GM18520 (cell line): ENCODE measurements at regions not wholly inside any gene's neighbourhood (a gene's known extent, or its start where the extent isn't known, plus 50 kb on each side); places are given as distances from the start of the nearest gene placed in this dataset.

Experiments used
- ATAC-seq: cut with Tn5 transposase; IDR thresholded peaks from one replicate; pipeline ENCODE4 v1.9.1; 2021; ENCODE audit not compliant: unreplicated experiment

DNA sequence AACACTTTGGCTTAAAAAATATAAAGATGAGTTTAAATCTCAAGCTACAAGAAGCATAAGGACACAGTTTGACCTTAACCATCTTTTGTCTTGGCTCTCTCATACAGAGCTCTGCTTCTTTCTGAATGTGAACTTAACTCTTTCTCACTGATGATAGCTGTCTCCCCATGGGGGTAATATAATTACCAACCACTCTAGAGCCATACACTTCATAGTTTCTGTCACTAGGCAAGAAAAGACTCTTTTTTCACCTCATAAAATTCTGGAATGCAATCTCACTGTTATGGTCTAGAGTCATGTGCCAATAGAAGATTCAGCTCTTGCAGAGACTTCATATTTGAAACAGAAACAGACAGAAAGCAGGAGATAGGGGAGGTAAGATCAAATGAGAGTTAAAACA is 481.7 kb upstream of the AGA start:
- no peak for ATAC-seq

- no peak for ATAC-seq
These were observed 494.8 kb upstream of the AGA start for GRCh38 chr4:177937041-177937440.

DNA sequence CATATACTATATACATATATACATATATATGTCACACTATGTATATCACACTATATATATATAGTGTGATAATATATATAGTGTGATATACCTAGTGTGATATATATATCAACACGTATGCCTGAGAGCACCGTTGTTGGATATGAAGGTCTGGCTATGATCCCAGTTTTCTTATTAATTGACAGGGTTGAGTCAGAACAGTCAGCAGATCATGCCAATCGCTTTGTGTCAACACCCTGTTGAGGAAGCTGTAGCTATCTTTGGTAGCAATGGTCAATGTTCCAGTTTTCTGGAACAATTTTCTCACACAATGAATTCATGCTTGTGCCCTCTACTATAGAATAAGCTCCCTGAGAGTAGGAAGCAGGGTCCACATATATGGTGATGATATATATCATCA is 496.0 kb upstream of the AGA start:
- no peak for ATAC-seq

GRCh38 chr4:177945268-177945667 is 503.0 kb upstream of the AGA start:
- no peak for ATAC-seq

DNA sequence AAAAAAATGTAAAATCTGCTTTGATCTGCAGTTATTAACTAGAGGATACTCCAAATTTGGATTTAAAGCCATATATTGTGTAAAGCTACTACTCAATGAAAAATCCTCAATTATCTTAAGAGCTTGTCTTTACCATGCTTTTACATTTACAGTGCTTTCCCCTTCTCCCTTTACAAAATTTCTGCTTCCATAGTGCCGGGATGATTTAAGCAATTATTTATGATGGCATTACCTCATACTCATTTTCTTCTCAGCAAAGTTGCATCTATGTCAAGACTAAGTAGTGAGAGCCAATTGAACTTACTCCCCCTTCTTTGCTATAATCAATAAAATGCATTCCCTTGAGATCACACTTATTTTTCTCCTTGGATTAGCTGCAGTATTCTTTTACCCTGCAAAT is 505.4 kb upstream of the AGA start:
- ATAC-seq = no peak

DNA sequence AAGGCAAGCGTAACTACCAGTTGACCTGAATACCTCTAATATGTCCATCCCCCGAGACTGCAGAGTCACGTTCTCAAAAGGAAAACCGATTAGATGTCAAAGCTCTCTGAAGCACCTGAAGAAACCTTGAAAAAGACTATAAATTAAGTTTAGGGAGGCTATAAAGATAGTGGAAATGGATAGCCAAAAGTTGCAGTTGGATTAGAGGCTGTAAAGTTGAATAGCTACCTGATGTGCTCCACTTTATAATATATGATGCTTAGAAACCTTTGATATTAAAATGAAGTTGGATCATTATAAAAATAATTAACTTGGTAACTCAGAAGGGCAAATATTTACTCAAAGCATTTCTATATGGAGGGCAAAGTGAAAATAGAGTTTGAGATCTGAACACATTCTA is 506.6 kb upstream of the AGA start:
- ATAC-seq = no peak

GRCh38 chr4:177951026-177951425 is 508.8 kb upstream of the AGA start:
- no peak for ATAC-seq

DNA sequence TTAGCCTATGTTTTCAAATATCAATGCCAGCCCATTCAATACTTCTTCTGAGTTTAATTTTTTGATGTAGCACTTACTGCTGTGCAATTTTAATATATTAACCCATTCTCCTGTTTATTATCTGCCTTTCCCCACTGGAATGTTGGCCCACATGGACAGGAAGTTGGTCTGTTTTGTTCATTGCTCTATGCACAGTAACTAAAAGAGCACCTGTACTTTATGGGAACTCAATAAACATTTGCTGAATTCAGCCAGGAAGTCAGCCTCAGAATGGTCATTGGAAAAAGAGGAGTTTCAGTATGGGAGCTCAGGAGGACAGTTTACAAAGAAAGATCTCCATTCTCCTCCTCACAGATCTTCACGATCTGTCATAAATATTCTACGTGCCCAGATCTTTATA is 510.5 kb upstream of the AGA start:
- ATAC-seq = no peak

DNA sequence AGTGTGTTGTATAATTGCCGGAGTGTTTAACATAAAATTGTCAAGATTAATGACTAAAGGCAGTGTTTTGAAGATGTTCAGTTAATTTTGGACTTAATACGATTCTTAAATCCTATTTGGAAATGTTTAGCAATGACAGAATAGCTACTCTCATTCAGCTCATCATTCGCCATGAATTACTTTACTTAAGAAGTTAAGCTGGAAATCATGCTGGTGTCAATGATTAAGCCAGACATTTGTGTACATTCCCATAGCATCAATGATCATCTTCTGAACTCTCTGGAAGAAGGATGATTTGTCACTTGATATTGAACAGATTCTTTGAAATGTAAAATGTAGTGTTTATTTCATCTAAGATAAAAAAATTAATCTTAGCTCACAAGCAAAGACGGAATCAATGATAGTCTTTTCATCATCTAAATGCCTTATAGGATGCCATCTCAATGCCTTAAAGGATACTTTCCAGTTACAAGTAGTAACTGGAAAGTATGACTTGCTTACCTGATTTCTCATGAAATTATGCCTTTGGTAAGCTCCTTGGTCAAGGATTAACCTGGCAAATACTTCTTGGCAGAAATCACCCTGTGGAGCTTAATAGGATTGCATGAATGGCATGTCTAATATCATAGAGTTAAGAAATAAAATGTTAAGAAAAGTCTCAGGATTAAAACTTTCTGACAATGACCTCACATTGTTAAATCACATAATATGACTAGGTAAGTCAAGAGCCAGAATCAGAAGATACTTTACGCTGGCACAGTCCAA is 515.5 kb upstream of the AGA start:
- no peak for ATAC-seq

- ATAC-seq = no peak
These were observed 518.3 kb upstream of the AGA start for GRCh38 chr4:177960566-177960965.

DNA sequence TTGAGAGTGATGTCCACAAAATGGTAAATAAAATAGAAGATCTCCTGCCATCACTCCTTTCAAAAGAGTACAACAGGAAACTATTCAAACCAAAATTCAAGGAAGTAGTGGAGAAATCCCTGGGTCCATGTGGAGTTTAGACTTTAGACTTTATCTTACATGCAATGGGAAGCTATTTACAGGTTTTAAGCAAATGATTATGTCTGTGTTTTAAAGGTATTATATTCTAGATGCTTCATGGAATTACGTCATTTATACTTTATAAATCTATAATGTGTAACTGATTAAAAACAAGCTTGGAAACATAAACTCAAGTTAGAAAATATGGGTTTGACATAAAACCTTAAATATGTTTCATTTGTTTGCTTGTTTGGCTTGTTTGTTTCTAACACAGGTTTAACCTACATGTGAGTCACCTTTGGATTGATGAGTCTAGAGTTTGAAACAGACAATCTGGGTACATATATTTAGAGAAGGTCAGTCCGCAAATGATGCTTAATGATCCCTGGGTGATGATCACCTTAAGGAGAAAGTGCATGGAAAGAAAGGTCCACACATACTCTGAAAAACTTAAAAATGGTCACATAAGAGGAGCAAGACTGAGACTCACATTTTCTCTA is 519.6 kb upstream of the AGA start:
- no peak for ATAC-seq

GRCh38 chr4:177964061-177964460 is 521.8 kb upstream of the AGA start:
- ATAC-seq = no peak

- no peak for ATAC-seq
These were observed 522.5 kb upstream of the AGA start for GRCh38 chr4:177964693-177965168.

GRCh38 chr4:177967328-177967727 is 525.1 kb upstream of the AGA start:
- no peak for ATAC-seq

DNA sequence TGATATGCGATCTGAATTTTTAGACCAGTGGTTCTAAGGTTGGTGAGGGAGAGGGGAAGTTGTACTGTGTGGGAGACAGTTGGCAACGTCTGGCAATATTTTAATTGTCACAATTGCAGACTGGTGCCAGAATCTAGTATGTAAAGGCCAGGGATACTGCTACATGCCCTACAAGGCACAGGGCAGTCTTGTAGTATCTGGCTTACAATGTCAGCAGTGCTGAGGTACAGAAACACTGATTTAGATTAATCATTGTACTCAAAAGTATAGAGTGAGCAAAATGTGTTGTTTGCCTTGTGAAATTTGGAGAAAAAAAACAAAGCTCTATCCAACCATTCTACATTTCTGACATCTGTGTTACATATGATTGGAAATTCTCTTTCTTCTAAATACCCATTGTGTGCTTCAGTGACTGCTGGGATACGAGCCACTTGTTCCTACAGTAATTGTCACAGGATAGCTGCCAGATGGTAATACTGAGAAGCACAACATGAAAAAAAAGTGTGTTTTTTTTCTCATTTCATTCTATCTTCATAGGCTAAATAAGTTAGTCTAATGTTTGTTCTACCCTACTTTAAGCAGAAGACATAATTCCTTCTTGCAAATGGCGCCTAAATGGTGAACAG is 526.7 kb upstream of the AGA start:
- no peak for ATAC-seq

- no peak for ATAC-seq
These were observed 532.2 kb upstream of the AGA start for GRCh38 chr4:177974461-177974860.

DNA sequence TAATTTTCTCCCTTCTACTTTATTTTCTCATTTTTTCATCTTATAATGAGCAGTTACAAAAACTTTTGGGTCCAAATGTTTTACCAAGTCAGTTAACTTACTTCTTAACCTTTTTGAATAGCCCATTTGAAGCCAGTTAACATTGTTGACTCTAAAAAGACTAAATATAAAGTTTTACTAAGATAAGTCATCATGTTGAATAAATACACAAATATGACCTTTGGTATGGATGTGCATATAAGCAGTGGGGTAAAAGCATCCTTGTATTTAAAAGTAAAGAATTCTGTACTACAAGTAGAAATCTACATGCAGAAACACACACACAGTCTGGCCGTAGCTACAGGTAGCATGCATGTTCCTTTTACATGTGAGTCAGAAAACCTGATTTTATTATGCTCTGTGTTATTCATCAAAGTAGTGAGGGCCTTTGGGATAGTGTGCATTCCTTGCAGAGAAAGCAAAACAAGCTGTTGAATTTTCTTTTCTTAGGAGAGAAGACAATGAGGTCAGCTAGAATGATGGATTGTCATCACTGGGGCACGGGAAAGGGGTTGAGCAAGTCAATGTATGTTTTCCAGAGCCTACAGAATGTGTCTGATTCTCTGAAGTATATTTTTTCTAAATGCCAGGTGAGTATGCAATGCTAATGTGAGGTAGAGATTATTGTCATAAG is 533.2 kb upstream of the AGA start:
- ATAC-seq = no peak

DNA sequence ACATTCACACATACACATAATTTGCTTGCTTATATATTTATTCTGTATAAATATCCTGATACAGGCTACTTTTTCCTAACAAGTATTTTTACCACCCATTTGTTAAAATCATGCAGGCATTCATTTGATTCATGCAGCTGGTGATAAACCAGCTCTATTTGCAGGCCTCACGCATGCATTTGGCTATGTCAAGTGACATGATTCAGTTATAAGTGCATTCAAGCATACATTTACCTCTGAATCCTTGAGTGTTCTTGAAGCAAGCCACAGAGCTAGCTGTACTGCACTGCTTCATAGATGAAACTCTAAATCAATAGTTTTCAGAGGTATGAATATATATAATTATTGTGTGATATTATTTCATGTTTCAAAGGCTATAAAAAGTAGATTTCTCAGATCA is 544.0 kb upstream of the AGA start:
- no peak for ATAC-seq

DNA sequence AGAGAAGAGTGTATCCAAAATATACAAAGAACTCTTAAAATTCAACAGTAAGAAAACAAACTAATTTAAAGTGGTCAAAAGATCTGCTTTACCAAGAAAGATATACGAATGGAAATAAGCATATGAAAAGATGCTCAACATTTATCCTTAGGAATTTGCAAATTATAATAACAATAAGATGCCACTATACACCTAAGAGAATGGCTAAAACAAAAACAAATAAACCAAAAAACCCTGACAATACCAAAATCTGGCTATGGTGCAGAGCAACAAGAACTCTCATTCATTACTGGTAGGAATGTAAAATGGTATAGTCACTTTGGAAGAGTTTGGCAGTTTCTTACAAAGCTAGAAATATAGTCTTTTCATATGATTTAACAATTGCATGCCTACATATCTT is 545.7 kb upstream of the AGA start:
- ATAC-seq = no peak

DNA sequence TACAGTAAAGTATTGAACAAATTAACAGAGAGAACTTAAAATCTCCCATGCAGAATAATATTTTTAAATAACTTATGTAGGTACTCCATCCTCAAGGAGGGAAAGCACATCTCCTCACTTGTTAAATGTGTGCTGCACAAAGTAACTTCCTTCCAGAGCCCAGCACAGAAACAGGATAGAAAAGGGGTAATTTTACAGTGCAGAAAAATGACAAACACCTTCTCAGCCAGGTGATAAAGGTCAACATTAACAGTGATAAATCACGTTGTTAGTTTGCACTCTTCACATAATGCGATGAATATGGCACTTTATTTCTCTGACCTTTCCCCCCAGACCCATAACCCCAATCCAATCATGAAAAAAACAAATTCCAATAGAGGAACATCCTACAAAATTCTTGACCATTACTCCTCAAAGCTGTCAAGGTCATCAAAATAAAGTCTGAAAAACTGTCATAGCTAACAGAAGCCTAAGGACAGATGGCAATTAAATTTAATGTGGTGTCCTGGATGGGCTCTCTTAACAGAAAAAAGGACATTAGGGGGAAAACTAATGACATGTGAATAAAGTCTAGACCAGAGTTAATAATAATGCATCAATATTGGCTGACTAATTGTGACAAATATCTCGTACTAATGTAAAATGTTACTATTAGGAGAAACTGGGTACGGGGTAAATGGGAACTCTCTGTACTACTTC is 547.4 kb upstream of the AGA start:
- ATAC-seq = no peak

DNA sequence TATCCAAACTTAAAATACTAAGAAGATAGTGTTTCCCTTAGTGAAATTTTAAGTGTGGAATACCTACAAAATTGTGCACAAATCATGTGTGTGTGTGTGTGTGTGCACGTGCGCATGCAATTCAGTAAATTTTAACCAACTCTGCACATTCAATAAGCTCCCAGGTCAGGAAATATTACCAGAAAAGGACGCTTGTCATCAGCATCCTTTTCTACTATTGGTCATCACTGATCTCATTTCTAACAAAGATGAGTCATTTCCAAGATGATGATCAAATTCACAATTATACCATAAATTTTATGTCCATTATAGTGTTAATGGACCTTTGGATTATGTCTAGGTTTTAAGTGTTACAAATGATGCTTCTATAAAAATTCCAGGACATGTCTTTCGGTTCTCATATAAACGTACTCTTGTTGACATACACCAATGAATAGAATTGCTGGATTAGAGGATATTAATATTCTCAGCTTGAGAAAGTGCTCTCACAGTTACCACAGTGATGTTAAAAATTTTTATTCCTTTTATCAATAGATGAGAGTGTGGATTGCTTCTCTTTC is 560.9 kb upstream of the AGA start:
- no peak for ATAC-seq
